ENCODE measurements at regions not wholly inside any gene's neighbourhood (a gene's known extent, or its start where the extent isn't known, plus 50 kb on each side); places are given as distances from the start of the nearest gene placed in this dataset.

- no peak for TF ChIP-seq CTCF (IDR thresholded peaks at IDR 0.05)
- TF ChIP-seq POLR2A (IDR thresholded peaks at IDR 0.05): no peak
Measured at GRCh38 chr5:38143384-38143783, 115.0 kb upstream of the EGFLAM start.

All from thyroid gland (tissue), 4 donors.